WI38 (cell line): ENCODE measurements at regions not wholly inside any gene's neighbourhood (a gene's known extent, or its start where the extent isn't known, plus 50 kb on each side); places are given as distances from the start of the nearest gene placed in this dataset.

ENCODE experiments used
- H3K4me3 ChIP-seq: 2 replicates; pipeline ENCODE4 v1.5.1; 2011; ENCODE audit warnings: low read depth, mild to moderate bottlenecking, control low read depth, low read length
- TF ChIP-seq, protein P1 (sequence below): IDR thresholded peaks from 2 replicates; pipeline ENCODE4 v1.5.1; 2012; ENCODE audit warnings: low read depth, mild to moderate bottlenecking, control low read depth, low read length

DNA sequence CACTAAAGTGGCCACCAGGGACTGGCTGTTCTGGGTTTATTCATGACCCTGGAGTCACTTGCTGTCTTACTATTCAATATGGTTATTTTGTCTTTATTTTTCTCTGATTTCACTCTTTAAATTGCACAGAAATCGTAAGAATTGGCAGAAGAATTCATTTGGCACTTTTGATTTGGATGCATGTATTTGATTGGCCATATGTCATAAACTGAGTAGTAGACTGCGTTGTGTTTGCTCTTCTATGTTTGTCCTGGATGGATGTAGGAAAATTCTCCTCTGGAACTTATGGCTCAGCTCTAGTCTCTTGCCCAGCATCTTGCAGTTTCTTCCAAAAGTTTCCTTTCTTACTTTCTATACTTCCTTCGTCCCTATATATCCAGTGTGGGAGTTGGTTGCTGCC is 452.7 kb downstream of the GATA3 start:
- TF ChIP-seq, protein P1, sequence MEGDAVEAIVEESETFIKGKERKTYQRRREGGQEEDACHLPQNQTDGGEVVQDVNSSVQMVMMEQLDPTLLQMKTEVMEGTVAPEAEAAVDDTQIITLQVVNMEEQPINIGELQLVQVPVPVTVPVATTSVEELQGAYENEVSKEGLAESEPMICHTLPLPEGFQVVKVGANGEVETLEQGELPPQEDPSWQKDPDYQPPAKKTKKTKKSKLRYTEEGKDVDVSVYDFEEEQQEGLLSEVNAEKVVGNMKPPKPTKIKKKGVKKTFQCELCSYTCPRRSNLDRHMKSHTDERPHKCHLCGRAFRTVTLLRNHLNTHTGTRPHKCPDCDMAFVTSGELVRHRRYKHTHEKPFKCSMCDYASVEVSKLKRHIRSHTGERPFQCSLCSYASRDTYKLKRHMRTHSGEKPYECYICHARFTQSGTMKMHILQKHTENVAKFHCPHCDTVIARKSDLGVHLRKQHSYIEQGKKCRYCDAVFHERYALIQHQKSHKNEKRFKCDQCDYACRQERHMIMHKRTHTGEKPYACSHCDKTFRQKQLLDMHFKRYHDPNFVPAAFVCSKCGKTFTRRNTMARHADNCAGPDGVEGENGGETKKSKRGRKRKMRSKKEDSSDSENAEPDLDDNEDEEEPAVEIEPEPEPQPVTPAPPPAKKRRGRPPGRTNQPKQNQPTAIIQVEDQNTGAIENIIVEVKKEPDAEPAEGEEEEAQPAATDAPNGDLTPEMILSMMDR = no peak
- no peak overlapping the region for H3K4me3 ChIP-seq

GRCh38 chr10:8508882-8509281 is 454.4 kb downstream of the GATA3 start:
- no peak overlapping the region for H3K4me3 ChIP-seq
- TF ChIP-seq, protein P1 = no peak

DNA sequence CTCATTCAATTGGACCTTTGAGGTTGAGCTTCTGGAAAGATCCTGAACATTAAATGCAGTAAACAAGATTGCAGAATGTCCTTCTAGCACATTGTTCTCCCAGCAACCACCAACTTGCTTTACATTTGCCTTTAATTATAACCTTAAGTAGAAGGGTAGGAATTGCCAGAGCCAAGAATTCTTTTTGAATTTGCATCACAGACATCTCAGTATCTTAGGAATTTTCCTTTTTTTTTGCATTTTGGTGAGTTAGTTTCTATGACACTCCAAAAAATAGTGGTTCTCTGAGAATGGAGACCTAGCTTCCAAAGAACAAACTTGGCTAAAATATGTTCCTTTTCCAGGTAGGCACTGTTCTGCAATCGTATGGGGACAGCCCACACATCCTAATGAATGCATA is 456.0 kb downstream of the GATA3 start:
- TF ChIP-seq, protein P1 = no peak
- H3K4me3 ChIP-seq = no peak overlapping the region

GRCh38 chr10:8511026-8511425 is 456.5 kb downstream of the GATA3 start:
- no peak overlapping the region for H3K4me3 ChIP-seq
- TF ChIP-seq, protein P1 = no peak

- TF ChIP-seq, protein P1 = no peak
These were observed 459.0 kb downstream of the GATA3 start for GRCh38 chr10:8513155-8514147.

GRCh38 chr10:8520382-8520781 is 465.9 kb downstream of the GATA3 start:
- TF ChIP-seq, protein P1 = no peak
- H3K4me3 ChIP-seq = no peak overlapping the region

More at GRCh38 chr10:8513155-8514147, 459.0 kb downstream of the GATA3 start:
- no peak overlapping the region for H3K4me3 ChIP-seq

DNA sequence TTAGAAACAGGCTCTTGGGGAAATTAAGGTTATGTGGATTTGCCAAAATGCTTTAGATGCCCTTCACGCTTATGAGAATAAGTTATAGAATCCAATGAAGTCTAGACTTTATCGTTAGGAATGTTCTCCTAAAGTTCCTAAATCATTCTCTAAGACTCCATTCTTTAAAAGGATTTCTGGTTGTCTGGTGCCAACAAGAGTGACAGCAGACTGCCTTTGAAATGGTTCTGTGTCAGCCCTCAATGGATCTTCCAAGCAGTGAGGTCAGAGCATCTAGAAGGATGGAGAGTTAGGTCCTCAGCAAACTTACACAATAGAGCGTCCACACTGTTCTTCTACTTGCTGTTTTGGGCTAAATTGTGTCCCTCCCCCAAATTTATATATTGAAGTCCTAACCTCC is 473.3 kb downstream of the GATA3 start:
- TF ChIP-seq, protein P1 = no peak
- H3K4me3 ChIP-seq = no peak overlapping the region
